ENCODE measurements at regions not wholly inside any gene's neighbourhood (a gene's known extent, or its start where the extent isn't known, plus 50 kb on each side); places are given as distances from the start of the nearest gene placed in this dataset.
"Not testable (repeated sequence)": the region's sequence is repeated elsewhere in the genome, so short reads cannot be mapped to it uniquely, and the experiment has no call there.

DNA sequence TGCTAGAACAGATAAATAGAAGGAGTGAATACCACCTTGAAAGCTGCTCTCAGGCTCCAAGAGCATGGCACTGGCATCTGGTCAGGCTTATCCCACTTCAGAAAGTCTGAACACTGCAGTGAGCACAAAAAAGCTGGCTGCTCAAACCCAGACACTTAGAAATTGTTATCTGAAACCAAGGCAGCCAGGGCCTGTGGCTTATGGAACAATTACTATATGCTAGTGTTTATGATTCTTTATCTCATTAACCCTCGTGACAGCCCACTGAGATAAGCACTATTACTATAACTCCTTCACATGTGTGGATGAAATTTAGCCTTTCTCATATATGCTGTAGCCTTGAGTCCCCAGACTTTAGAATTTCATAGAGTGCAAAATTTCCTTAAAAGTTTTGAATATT is 400.2 kb downstream of the RAB38 start:
- H3K9me2 ChIP-seq (replicated peaks; ENCODE audit: low read depth, low read length) = no peaks in the 10 kb centered on the region
- H2AFZ ChIP-seq (ENCODE audit: low read length) = no peak overlapping the region
- H3K4me1 ChIP-seq (ENCODE audit: insufficient read depth, low read length, poor library complexity, severe bottlenecking) = no peaks in the 10 kb centered on the region
- H3K79me2 ChIP-seq (ENCODE audit: insufficient read depth, low read length) = no peaks in the 10 kb centered on the region
- no peaks in the 10 kb centered on the region for H3K36me3 ChIP-seq (ENCODE audit: insufficient read depth, low read length)
- no peak overlapping the region for H3K4me2 ChIP-seq (ENCODE audit: low read depth, low read length, poor library complexity, severe bottlenecking)
- H3K9ac ChIP-seq (ENCODE audit: low read depth, low read length, poor library complexity, severe bottlenecking) = no peak overlapping the region
- no peaks in the 10 kb centered on the region for H3K9me3 ChIP-seq (ENCODE audit: insufficient read depth, low read depth, low read length)
- TF ChIP-seq, protein P1, sequence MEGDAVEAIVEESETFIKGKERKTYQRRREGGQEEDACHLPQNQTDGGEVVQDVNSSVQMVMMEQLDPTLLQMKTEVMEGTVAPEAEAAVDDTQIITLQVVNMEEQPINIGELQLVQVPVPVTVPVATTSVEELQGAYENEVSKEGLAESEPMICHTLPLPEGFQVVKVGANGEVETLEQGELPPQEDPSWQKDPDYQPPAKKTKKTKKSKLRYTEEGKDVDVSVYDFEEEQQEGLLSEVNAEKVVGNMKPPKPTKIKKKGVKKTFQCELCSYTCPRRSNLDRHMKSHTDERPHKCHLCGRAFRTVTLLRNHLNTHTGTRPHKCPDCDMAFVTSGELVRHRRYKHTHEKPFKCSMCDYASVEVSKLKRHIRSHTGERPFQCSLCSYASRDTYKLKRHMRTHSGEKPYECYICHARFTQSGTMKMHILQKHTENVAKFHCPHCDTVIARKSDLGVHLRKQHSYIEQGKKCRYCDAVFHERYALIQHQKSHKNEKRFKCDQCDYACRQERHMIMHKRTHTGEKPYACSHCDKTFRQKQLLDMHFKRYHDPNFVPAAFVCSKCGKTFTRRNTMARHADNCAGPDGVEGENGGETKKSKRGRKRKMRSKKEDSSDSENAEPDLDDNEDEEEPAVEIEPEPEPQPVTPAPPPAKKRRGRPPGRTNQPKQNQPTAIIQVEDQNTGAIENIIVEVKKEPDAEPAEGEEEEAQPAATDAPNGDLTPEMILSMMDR (conservative IDR thresholded peaks at IDR 0.05; ENCODE audit: low read length) = no peak
- TF ChIP-seq EZH2phosphoT487 (IDR thresholded peaks at IDR 0.05; ENCODE audit: borderline replicate concordance) = no peak
- H3K4me3 ChIP-seq (ENCODE audit: low read length, poor library complexity, severe bottlenecking) = no peak overlapping the region
- H3K27me3 ChIP-seq (ENCODE audit: insufficient read depth, low read length, poor library complexity, severe bottlenecking) = no peaks in the 10 kb centered on the region
- no peaks in the 10 kb centered on the region for H4K20me1 ChIP-seq (ENCODE audit: insufficient read depth, low read length, poor library complexity, severe bottlenecking)
- no peaks in the 10 kb centered on the region for H3F3A ChIP-seq (ENCODE audit: low read depth)

- H3K9me3 ChIP-seq (ENCODE audit: insufficient read depth, low read depth, low read length) = no peaks in the 10 kb centered on the region
- no peaks in the 10 kb centered on the region for H3K9me2 ChIP-seq (replicated peaks; ENCODE audit: low read depth, low read length)
- no peaks in the 10 kb centered on the region for H3K79me2 ChIP-seq (ENCODE audit: insufficient read depth, low read length)
- H3K27me3 ChIP-seq (ENCODE audit: insufficient read depth, low read length, poor library complexity, severe bottlenecking) = no peaks in the 10 kb centered on the region
- no peaks in the 10 kb centered on the region for H3K4me1 ChIP-seq (ENCODE audit: insufficient read depth, low read length, poor library complexity, severe bottlenecking)
- no peaks in the 10 kb centered on the region for H3K36me3 ChIP-seq (ENCODE audit: insufficient read depth, low read length)
- no peak overlapping the region for H3K4me2 ChIP-seq (ENCODE audit: low read depth, low read length, poor library complexity, severe bottlenecking)
- no peaks in the 10 kb centered on the region for H4K20me1 ChIP-seq (ENCODE audit: insufficient read depth, low read length, poor library complexity, severe bottlenecking)
- no peak overlapping the region for H2AFZ ChIP-seq (ENCODE audit: low read length)
- no peak overlapping the region for H3K4me3 ChIP-seq (ENCODE audit: low read length, poor library complexity, severe bottlenecking)
- TF ChIP-seq, protein P1 (conservative IDR thresholded peaks at IDR 0.05; ENCODE audit: low read length) = no peak
- TF ChIP-seq EZH2phosphoT487 (IDR thresholded peaks at IDR 0.05; ENCODE audit: borderline replicate concordance) = no peak
- H3K9ac ChIP-seq (ENCODE audit: low read depth, low read length, poor library complexity, severe bottlenecking) = no peak overlapping the region
- no peaks in the 10 kb centered on the region for H3F3A ChIP-seq (ENCODE audit: low read depth)
These were observed 405.6 kb downstream of the RAB38 start for GRCh38 chr11:87769661-87770060.

GRCh38 chr11:87767615-87768014 is 407.6 kb downstream of the RAB38 start:
- Histone ChIP-seq H3K9me3 (ENCODE audit: insufficient read depth, low read depth, low read length) (no peaks in the 10 kb centered on the region), H3F3A (ENCODE audit: low read depth) (no peaks in the 10 kb centered on the region), H4K20me1 (ENCODE audit: insufficient read depth, low read length, poor library complexity, severe bottlenecking) (no peaks in the 10 kb centered on the region), H3K27me3 (ENCODE audit: insufficient read depth, low read length, poor library complexity, severe bottlenecking) (no peaks in the 10 kb centered on the region), H3K4me3 (ENCODE audit: low read length, poor library complexity, severe bottlenecking) (no peak overlapping the region), H3K9me2 (replicated peaks; ENCODE audit: low read depth, low read length) (no peaks in the 10 kb centered on the region), H3K4me1 (ENCODE audit: insufficient read depth, low read length, poor library complexity, severe bottlenecking) (no peaks in the 10 kb centered on the region), H3K4me2 (ENCODE audit: low read depth, low read length, poor library complexity, severe bottlenecking) (no peak overlapping the region), H3K9ac (ENCODE audit: low read depth, low read length, poor library complexity, severe bottlenecking) (no peak overlapping the region), H3K79me2 (ENCODE audit: insufficient read depth, low read length) (no peaks in the 10 kb centered on the region), H2AFZ (ENCODE audit: low read length) (no peak overlapping the region), H3K36me3 (ENCODE audit: insufficient read depth, low read length) (no peaks in the 10 kb centered on the region)
- TF ChIP-seq, protein P1 (conservative IDR thresholded peaks at IDR 0.05; ENCODE audit: low read length) = no peak
- TF ChIP-seq EZH2phosphoT487 (IDR thresholded peaks at IDR 0.05; ENCODE audit: borderline replicate concordance) = no peak

GRCh38 chr11:87764075-87764474 is 411.2 kb downstream of the RAB38 start:
- not testable (repeated sequence) for H3K9me3 ChIP-seq (ENCODE audit: insufficient read depth, low read depth, low read length); H3K4me2 ChIP-seq (ENCODE audit: low read depth, low read length, poor library complexity, severe bottlenecking); H3K27me3 ChIP-seq (ENCODE audit: insufficient read depth, low read length, poor library complexity, severe bottlenecking); H3K4me1 ChIP-seq (ENCODE audit: insufficient read depth, low read length, poor library complexity, severe bottlenecking); H3K9me2 ChIP-seq (replicated peaks; ENCODE audit: low read depth, low read length); H3K36me3 ChIP-seq (ENCODE audit: insufficient read depth, low read length); H3K4me3 ChIP-seq (ENCODE audit: low read length, poor library complexity, severe bottlenecking); H2AFZ ChIP-seq (ENCODE audit: low read length); H3K9ac ChIP-seq (ENCODE audit: low read depth, low read length, poor library complexity, severe bottlenecking); H3K79me2 ChIP-seq (ENCODE audit: insufficient read depth, low read length); H4K20me1 ChIP-seq (ENCODE audit: insufficient read depth, low read length, poor library complexity, severe bottlenecking); H3F3A ChIP-seq (ENCODE audit: low read depth)
